IMR-90 (cell line): ENCODE measurements at regions not wholly inside any gene's neighbourhood (a gene's known extent, or its start where the extent isn't known, plus 50 kb on each side); places are given as distances from the start of the nearest gene placed in this dataset.

Experiments
- ATAC-seq: fragments of 200-7000 bp; cut with Tn5 transposase; 2 replicates; pipeline ENCODE4 v1.9.1; 2020; ENCODE audit warnings: low read depth, mild to moderate bottlenecking, moderate library complexity
- BruUV-seq: library from RNA; stranded (reverse); fragments of 400-500 nt; replicated peaks from 2 replicates; lab custom pipeline; 2021; lab: Mats Ljungman, UMichigan
- CTCF ChIA-PET: fragments of 300-600 bp; formaldehyde crosslinking; extraction: SDS; loops from one replicate; lab custom pipeline; 2021; ENCODE audit warnings: antibody characterized with exemption; lab: Yijun Ruan, JAX
- POLR2A ChIA-PET: fragments of 300-600 bp; sonication (Branson Sonifier 250); formaldehyde crosslinking; loops from one replicate; lab custom pipeline; 2022; ENCODE audit warnings: antibody characterized with exemption; ENCODE audit not compliant: unreplicated experiment; lab: Charles Lee
- DNase-seq: peaks from one replicate; pipeline ENCODE4 v3.0.0; 2013
- H2AFZ ChIP-seq: replicated peaks from 2 replicates; pipeline ENCODE3; 2013; ENCODE audit warnings: low read length, mild to moderate bottlenecking; ENCODE audit not compliant: poor library complexity
- H2AK5ac ChIP-seq: 2 replicates; pipeline ENCODE4 v1.6.1; 2013; ENCODE audit warnings: low read depth, low read length, inconsistent platforms
- H2AK9ac ChIP-seq: replicated peaks from 2 replicates; pipeline ENCODE3; 2013; ENCODE audit warnings: mild to moderate bottlenecking, low read depth, low read length, moderate library complexity; ENCODE audit not compliant: poor library complexity
- H2BK120ac ChIP-seq: 2 replicates; pipeline ENCODE4 v1.6.1; 2013; ENCODE audit warnings: low read depth, low read length, inconsistent platforms
- H2BK15ac ChIP-seq: 3 replicates; pipeline ENCODE4 v1.6.1; 2013; ENCODE audit warnings: low read depth, low read length, inconsistent platforms
- H2BK20ac ChIP-seq: 2 replicates; pipeline ENCODE4 v1.6.1; 2013; ENCODE audit warnings: low read depth, mild to moderate bottlenecking, inconsistent platforms, low read length, moderate library complexity
- H2BK5ac ChIP-seq: 2 replicates; pipeline ENCODE4 v1.6.1; 2013; ENCODE audit warnings: mild to moderate bottlenecking, low read depth, low read length, inconsistent platforms; ENCODE audit not compliant: poor library complexity, severe bottlenecking
- H3K14ac ChIP-seq: replicated peaks from 2 replicates; pipeline ENCODE4 v1.6.1; 2013; ENCODE audit warnings: low read depth, low read length, inconsistent platforms
- H3K18ac ChIP-seq: 2 replicates; pipeline ENCODE4 v1.6.1; 2013; ENCODE audit warnings: low read depth, low read length, control low read depth
- H3K23ac ChIP-seq: 2 replicates; pipeline ENCODE4 v1.6.1; 2013; ENCODE audit warnings: low read depth, low read length, inconsistent platforms
- H3K27ac ChIP-seq: 2 replicates; pipeline ENCODE4 v1.5.1; 2013; ENCODE audit warnings: mild to moderate bottlenecking, control low read depth, low read length; ENCODE audit not compliant: insufficient read depth
- H3K27me3 ChIP-seq: 2 replicates; pipeline ENCODE4 v1.6.1; 2013; ENCODE audit warnings: low read length; ENCODE audit not compliant: control insufficient read depth, insufficient read depth
- H3K36me3 ChIP-seq: 2 replicates; pipeline ENCODE4 v1.6.1; 2013; ENCODE audit warnings: low read length, mixed read lengths; ENCODE audit not compliant: control insufficient read depth, insufficient read depth
- H3K4ac ChIP-seq: 2 replicates; pipeline ENCODE4 v1.6.1; 2013; ENCODE audit warnings: low read depth, low read length, inconsistent platforms
- H3K4me1 ChIP-seq: 2 replicates; pipeline ENCODE4 v1.6.1; 2013; ENCODE audit warnings: low read length, mixed read lengths; ENCODE audit not compliant: control insufficient read depth, insufficient read depth
- H3K4me2 ChIP-seq: 2 replicates; pipeline ENCODE4 v1.6.1; 2013; ENCODE audit warnings: low read depth, mild to moderate bottlenecking, control low read depth, low read length, moderate library complexity
- H3K4me3 ChIP-seq: 2 replicates; pipeline ENCODE4 v1.5.1; 2013; ENCODE audit warnings: low read depth, mild to moderate bottlenecking, control low read depth, low read length, moderate library complexity; ENCODE audit not compliant: insufficient read depth
- H3K56ac ChIP-seq: 2 replicates; pipeline ENCODE4 v1.6.1; 2013; ENCODE audit warnings: low read length, inconsistent platforms; ENCODE audit not compliant: insufficient read depth; ENCODE audit errors: extremely low read depth
- H3K79me1 ChIP-seq, 2 experiments: 2 replicates each; pipeline ENCODE4 v1.6.1; 2013; ENCODE audit warnings: low read length in 2 of 2, inconsistent platforms in 1 of 2, low read depth in 1 of 2
- H3K9ac ChIP-seq: 2 replicates; pipeline ENCODE4 v1.6.1; 2013; ENCODE audit warnings: low read depth, low read length, control low read depth
- H3K9me1 ChIP-seq: 2 replicates; pipeline ENCODE4 v1.6.1; 2013; ENCODE audit warnings: low read length, inconsistent platforms; ENCODE audit not compliant: insufficient read depth
- H3K9me3 ChIP-seq: 2 replicates; pipeline ENCODE4 v1.6.1; 2013; ENCODE audit warnings: low read length; ENCODE audit not compliant: control insufficient read depth, insufficient read depth
- H4K20me1 ChIP-seq: 2 replicates; pipeline ENCODE4 v1.6.1; 2013; ENCODE audit warnings: low read length, inconsistent platforms; ENCODE audit not compliant: insufficient read depth
- H4K5ac ChIP-seq: 2 replicates; pipeline ENCODE4 v1.6.1; 2013; ENCODE audit warnings: mild to moderate bottlenecking, low read depth, low read length, control low read depth
- H4K8ac ChIP-seq, 2 experiments: 2 replicates each; pipeline ENCODE4 v1.6.1; 2013; ENCODE audit warnings: low read depth in 2 of 2, low read length in 2 of 2, control low read depth in 1 of 2, inconsistent platforms in 1 of 2
- H4K91ac ChIP-seq: 2 replicates; pipeline ENCODE4 v1.6.1; 2013; ENCODE audit warnings: low read depth, low read length, inconsistent platforms; ENCODE audit not compliant: insufficient read depth
- BHLHE40 ChIP-seq: fragments of 150-350 bp; IDR thresholded peaks from 2 replicates; pipeline ENCODE4 v1.6.1; 2016; ENCODE audit warnings: mild to moderate bottlenecking, low read depth, low read length
- CEBPB ChIP-seq: IDR thresholded peaks from 2 replicates; pipeline ENCODE4 v1.6.1; 2012; ENCODE audit warnings: low read depth, low read length, improper control_type of control experiment
- CHD1 ChIP-seq: IDR thresholded peaks from 2 replicates; pipeline ENCODE4 v1.6.1; 2012; ENCODE audit warnings: low read depth, low read length, improper control_type of control experiment
- CTCF ChIP-seq: conservative IDR thresholded peaks from 2 replicates; pipeline ENCODE4 v1.5.1; 2012; ENCODE audit warnings: mild to moderate bottlenecking, low read depth, low read length, improper control_type of control experiment
- ELK1 ChIP-seq: fragments of 150-350 bp; IDR thresholded peaks from 2 replicates; pipeline ENCODE4 v1.6.1; 2016; ENCODE audit warnings: low read depth, mild to moderate bottlenecking, low read length, moderate library complexity, borderline replicate concordance
- FOS ChIP-seq: fragments of 150-350 bp; IDR thresholded peaks from 2 replicates; pipeline ENCODE4 v1.6.1; 2016; ENCODE audit warnings: low read depth, low read length
- MAFK ChIP-seq: IDR thresholded peaks from 2 replicates; pipeline ENCODE4 v1.6.1; 2012; ENCODE audit warnings: low read depth, low read length, improper control_type of control experiment
- MAZ ChIP-seq: IDR thresholded peaks from 2 replicates; pipeline ENCODE4 v1.6.1; 2012; ENCODE audit warnings: low read depth, mild to moderate bottlenecking, low read length, improper control_type of control experiment, moderate library complexity, borderline replicate concordance
- MXI1 ChIP-seq: IDR thresholded peaks from 2 replicates; pipeline ENCODE4 v1.6.1; 2012; ENCODE audit warnings: low read depth, mild to moderate bottlenecking, low read length, moderate library complexity, borderline replicate concordance
- NFE2L2 ChIP-seq: fragments of 150-350 bp; IDR thresholded peaks from 2 replicates; pipeline ENCODE4 v1.6.1; 2016; ENCODE audit warnings: low read depth, mild to moderate bottlenecking, low read length
- POLR2A ChIP-seq: IDR thresholded peaks from 2 replicates; pipeline ENCODE4 v1.6.1; 2012; ENCODE audit warnings: mild to moderate bottlenecking, low read depth, low read length
- RAD21 ChIP-seq: IDR thresholded peaks from 2 replicates; pipeline ENCODE4 v1.6.1; 2012; ENCODE audit warnings: low read length, improper control_type of control experiment
- RCOR1 ChIP-seq: IDR thresholded peaks from 2 replicates; pipeline ENCODE4 v1.6.1; 2012; ENCODE audit warnings: mild to moderate bottlenecking, low read length, improper control_type of control experiment; ENCODE audit not compliant: insufficient replicate concordance
- RFX5 ChIP-seq: IDR thresholded peaks from 2 replicates; pipeline ENCODE4 v1.8.0; 2012; ENCODE audit warnings: low read depth, mild to moderate bottlenecking, low read length, moderate library complexity
- SMC3 ChIP-seq: fragments of 150-350 bp; IDR thresholded peaks from 2 replicates; pipeline ENCODE4 v1.6.1; 2016; ENCODE audit warnings: low read depth, mild to moderate bottlenecking, antibody characterized with exemption, low read length, moderate library complexity
- USF2 ChIP-seq: fragments of 150-350 bp; IDR thresholded peaks from 2 replicates; pipeline ENCODE4 v1.6.1; 2017; ENCODE audit warnings: mild to moderate bottlenecking, antibody characterized with exemption, low read length, low read depth
- WGBS, 2 experiments: methylation state at CpG; one replicate each; pipeline versions ENCODE4 v1.1.5 to v1.1.7; 2013; ENCODE audit warnings: missing lambda C conversion rate in 2 of 2; ENCODE audit not compliant: insufficient read length in 1 of 2; ENCODE audit errors: extremely low coverage in 2 of 2; 5-methylcytosine and 5-hydroxymethylcytosine counted together
- dilution Hi-C: fragments of 300-500 bp; cut with HindIII; formaldehyde crosslinking; loops from one replicate; pipeline ENCODE4 v1.14.3; 2018; ENCODE audit warnings: low sequenced_read_pairs; ENCODE audit not compliant: unreplicated experiment
- in situ Hi-C: fragments of 300-500 bp; cut with MboI; formaldehyde crosslinking; loops from 3 replicates; pipeline ENCODE4 v1.14.3; 2019; ENCODE audit warnings: low sequenced_read_pairs, inconsistent platforms, mixed read lengths
- intact Hi-C: fragments of 100-400 bp; cut with micrococcal nuclease; formaldehyde crosslinking; loops from 2 replicates; pipeline ENCODE4 v1.10.0; 2022

- no peak overlapping the region for H3K56ac ChIP-seq
- no peak overlapping the region for H2AFZ ChIP-seq
- H2BK15ac ChIP-seq: no peak overlapping the region
- H3K18ac ChIP-seq: no peak overlapping the region
- no peaks in the 10 kb centered on the region for H3K27me3 ChIP-seq
- ChIA-PET POLR2A (no interaction called here), CTCF (no interaction called here)
- no peak overlapping the region for H2BK120ac ChIP-seq
- H3K9me3 ChIP-seq: no peaks in the 10 kb centered on the region
- intact Hi-C loops (no loop called here), in situ Hi-C loops (no loop called here), dilution Hi-C loops (no loop called here)
- no peak overlapping the region for H3K14ac ChIP-seq
- H3K9ac ChIP-seq: no peak overlapping the region
- no peak overlapping the region for H3K27ac ChIP-seq
- DNase-seq (no peak), ATAC-seq (no peak)
- no peak overlapping the region for H2AK9ac ChIP-seq
- H4K20me1 ChIP-seq: no peaks in the 10 kb centered on the region
- BruUV-seq: no TSS peak
- no peak overlapping the region for H3K4ac ChIP-seq
- H3K36me3 ChIP-seq: no peaks in the 10 kb centered on the region
- no peak for TF ChIP-seq BHLHE40
- no peak for TF ChIP-seq MXI1
- TF ChIP-seq NFE2L2: no peak
- no peak for TF ChIP-seq CTCF
- TF ChIP-seq MAFK: no peak
- TF ChIP-seq CHD1: no peak
- TF ChIP-seq RAD21: no peak
- TF ChIP-seq SMC3: no peak
- no peak for TF ChIP-seq ELK1
- TF ChIP-seq POLR2A: no peak
- no peak for TF ChIP-seq RCOR1
- no peak for TF ChIP-seq FOS
- no peak for TF ChIP-seq USF2
- no peak for TF ChIP-seq RFX5
- TF ChIP-seq MAZ: no peak
- no peak for TF ChIP-seq CEBPB
- H2BK20ac ChIP-seq: no peak overlapping the region
- no peak overlapping the region for H4K8ac ChIP-seq
- H3K9me1 ChIP-seq: no peaks in the 10 kb centered on the region
- no peaks in the 10 kb centered on the region for H3K4me1 ChIP-seq
- H4K91ac ChIP-seq: no peak overlapping the region
- H3K79me1 ChIP-seq: no peaks in the 10 kb centered on the region
- no peak overlapping the region for H4K5ac ChIP-seq
- H3K4me3 ChIP-seq: no peak overlapping the region
- no CpG with 5 or more reads among the region's 2 CpGs for WGBS, 2 experiments
- H2AK5ac ChIP-seq: no peak overlapping the region
- no peak overlapping the region for H3K23ac ChIP-seq
- no peak overlapping the region for H3K4me2 ChIP-seq
- no peak overlapping the region for H2BK5ac ChIP-seq
Observed at GRCh38 chr2:58480141-58480540, 239.0 kb upstream of the FANCL start.
